Adrenal gland (tissue), 5 donors: ENCODE measurements at regions not wholly inside any gene's neighbourhood (a gene's known extent, or its start where the extent isn't known, plus 50 kb on each side); places are given as distances from the start of the nearest gene placed in this dataset.

Experiments
- POLR2A ChIP-seq, 2 donors: fragments of 450-650 bp; IDR thresholded peaks; one replicate each; pipeline ENCODE4 v1.6.1; 2017; ENCODE audit warnings: antibody characterized with exemption in 2 of 2, mild to moderate bottlenecking in 2 of 2, moderate library complexity in 1 of 2
- TF ChIP-seq, protein P1 (sequence below), 6 experiments: fragments of 450-650 bp in 4 of 6; fragments of 200-600 bp in 2 of 6; sonication (generic) in 1 of 6; IDR thresholded peaks; 1 replicate in 5 of 6; 2 replicates in 1 of 6; pipeline versions ENCODE4 v1.5.1 to v1.8.0; 2016 to 2021; ENCODE audit warnings: antibody characterized with exemption in 6 of 6, mild to moderate bottlenecking in 2 of 6, moderate library complexity in 1 of 6
- donor health status: DM: no; HTN: no; CAD: no.

DNA sequence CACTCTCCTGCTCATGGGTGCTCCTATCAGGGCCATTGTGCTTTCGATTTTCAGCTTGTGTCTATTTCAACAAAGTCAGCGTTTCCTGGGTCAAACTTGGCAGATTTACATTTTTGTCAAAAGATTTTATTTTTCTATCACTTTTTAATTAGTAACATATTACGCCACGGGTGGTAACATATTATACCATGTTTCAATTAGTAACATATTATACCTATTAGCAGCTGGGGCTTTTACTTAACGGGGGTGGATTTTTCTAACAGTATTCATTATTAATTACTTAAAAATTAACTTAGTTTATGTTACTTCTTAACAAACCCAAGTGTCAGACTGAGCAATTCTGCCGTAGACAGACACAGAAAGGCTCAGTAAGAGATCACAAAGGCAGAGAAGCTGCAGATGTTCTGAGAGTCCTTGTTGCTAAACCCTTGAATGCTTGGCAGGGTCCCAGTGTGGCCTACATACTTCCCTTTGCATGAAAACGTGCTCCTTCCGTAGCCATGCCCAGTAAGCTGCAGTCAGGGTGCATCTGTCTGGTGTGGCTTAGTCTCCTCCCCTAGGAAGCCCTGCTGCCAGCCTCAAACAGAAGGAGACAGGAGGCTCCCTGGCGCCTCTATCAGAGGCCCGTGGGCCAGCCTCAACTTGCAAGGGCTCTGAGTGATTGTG, 263.1 kb upstream of the CXCL12 start:
- TF ChIP-seq, protein P1, sequence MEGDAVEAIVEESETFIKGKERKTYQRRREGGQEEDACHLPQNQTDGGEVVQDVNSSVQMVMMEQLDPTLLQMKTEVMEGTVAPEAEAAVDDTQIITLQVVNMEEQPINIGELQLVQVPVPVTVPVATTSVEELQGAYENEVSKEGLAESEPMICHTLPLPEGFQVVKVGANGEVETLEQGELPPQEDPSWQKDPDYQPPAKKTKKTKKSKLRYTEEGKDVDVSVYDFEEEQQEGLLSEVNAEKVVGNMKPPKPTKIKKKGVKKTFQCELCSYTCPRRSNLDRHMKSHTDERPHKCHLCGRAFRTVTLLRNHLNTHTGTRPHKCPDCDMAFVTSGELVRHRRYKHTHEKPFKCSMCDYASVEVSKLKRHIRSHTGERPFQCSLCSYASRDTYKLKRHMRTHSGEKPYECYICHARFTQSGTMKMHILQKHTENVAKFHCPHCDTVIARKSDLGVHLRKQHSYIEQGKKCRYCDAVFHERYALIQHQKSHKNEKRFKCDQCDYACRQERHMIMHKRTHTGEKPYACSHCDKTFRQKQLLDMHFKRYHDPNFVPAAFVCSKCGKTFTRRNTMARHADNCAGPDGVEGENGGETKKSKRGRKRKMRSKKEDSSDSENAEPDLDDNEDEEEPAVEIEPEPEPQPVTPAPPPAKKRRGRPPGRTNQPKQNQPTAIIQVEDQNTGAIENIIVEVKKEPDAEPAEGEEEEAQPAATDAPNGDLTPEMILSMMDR (IDR thresholded peaks at IDR 0.05), result no peak
- TF ChIP-seq POLR2A (IDR thresholded peaks at IDR 0.05), result no peak
